Endothelial cell of umbilical vein (primary cell): ENCODE measurements at regions not wholly inside any gene's neighbourhood (a gene's known extent, or its start where the extent isn't known, plus 50 kb on each side); places are given as distances from the start of the nearest gene placed in this dataset.

Experiments used
- BruUV-seq: library from RNA; stranded (reverse); fragments of 400-500 nt; replicated peaks from 2 replicates; lab custom pipeline; 2021; lab: Mats Ljungman, UMichigan
- CTCF ChIA-PET: fragments of 300-600, 350-600 bp; sonication (Branson Sonifier 250); formaldehyde crosslinking; loops from one replicate; lab custom pipeline; 2021; ENCODE audit warnings: antibody characterized with exemption, inconsistent platforms; lab: Charles Lee
- POLR2A ChIA-PET: fragments of 300-600, 350-600 bp; sonication (Branson Sonifier 250); formaldehyde crosslinking; loops from one replicate; lab custom pipeline; 2021; ENCODE audit warnings: antibody characterized with exemption, inconsistent platforms; lab: Charles Lee
- DNase-seq: peaks from one replicate; pipeline ENCODE4 v3.0.0-alpha.2; 2011; ENCODE audit warnings: low read depth, low spot score
- FAIRE-seq: peaks from 2 replicates; lab custom pipeline; 2011; peaks lifted over from hg19 to GRCh38; lab: Jason Lieb, UNC
- H2AFZ ChIP-seq: 2 replicates; pipeline ENCODE4 v1.6.0; 2012; ENCODE audit warnings: low read depth, low read length, control low read depth, inconsistent platforms
- H3K27ac ChIP-seq: 2 replicates; pipeline ENCODE4 v1.5.1; 2011; ENCODE audit warnings: low read depth, mild to moderate bottlenecking, control low read depth, low read length, moderate library complexity; ENCODE audit not compliant: insufficient read depth
- H3K27me3 ChIP-seq, 2 experiments: 2 replicates each; pipeline versions ENCODE4 v1.6.0 to v1.6.1; 2011; ENCODE audit warnings: low read length in 2 of 2, mixed read lengths in 1 of 2; ENCODE audit not compliant: control insufficient read depth in 2 of 2, insufficient read depth in 2 of 2
- H3K36me3 ChIP-seq, 2 experiments: 2 replicates in 1 of 2; 3 replicates in 1 of 2; pipeline ENCODE4 v1.5.1; 2011; ENCODE audit warnings: low read length in 2 of 2, mild to moderate bottlenecking in 1 of 2, moderate library complexity in 1 of 2; ENCODE audit not compliant: control insufficient read depth in 2 of 2, insufficient read depth in 2 of 2; ENCODE audit errors: extremely low read depth in 1 of 2
- H3K4me1 ChIP-seq: 3 replicates; pipeline ENCODE4 v1.5.1; 2011; ENCODE audit warnings: mild to moderate bottlenecking, low read length; ENCODE audit not compliant: control insufficient read depth, insufficient read depth; ENCODE audit errors: extremely low read depth
- H3K4me2 ChIP-seq: 2 replicates; pipeline ENCODE4 v1.6.1; 2011; ENCODE audit warnings: low read length, control low read depth, mixed read lengths; ENCODE audit not compliant: insufficient read depth
- H3K4me3 ChIP-seq, 3 experiments: fragments of 200-600 bp in 1 of 3; sonication (generic), shearing (Covaris generic) in 1 of 3; replicated peaks in 1 of 3; 2 replicates each; pipeline ENCODE4 v1.5.1; 2011 to 2016; ENCODE audit warnings: control low read depth in 3 of 3, low read length in 3 of 3, mild to moderate bottlenecking in 2 of 3, inconsistent platforms in 1 of 3, low read depth in 1 of 3, moderate library complexity in 1 of 3; ENCODE audit not compliant: insufficient read depth in 1 of 3
- H3K79me2 ChIP-seq: 2 replicates; pipeline ENCODE4 v1.6.0; 2012; ENCODE audit warnings: low read length, inconsistent platforms; ENCODE audit not compliant: control insufficient read depth, insufficient read depth
- H3K9ac ChIP-seq: replicated peaks from 2 replicates; pipeline ENCODE3; 2011; ENCODE audit warnings: low read length, control low read depth; ENCODE audit not compliant: insufficient read depth; ENCODE audit errors: extremely low read depth
- H3K9me1 ChIP-seq: replicated peaks from 3 replicates; pipeline ENCODE4 v1.6.0; 2011; ENCODE audit warnings: mild to moderate bottlenecking, low read length; ENCODE audit not compliant: control insufficient read depth, insufficient read depth; ENCODE audit errors: extremely low read depth
- H3K9me3 ChIP-seq: replicated peaks from 2 replicates; pipeline ENCODE4 v1.5.1; 2012; ENCODE audit warnings: low read length, inconsistent platforms; ENCODE audit not compliant: control insufficient read depth, insufficient read depth
- H4K20me1 ChIP-seq: replicated peaks from 2 replicates; pipeline ENCODE3; 2011; ENCODE audit warnings: mild to moderate bottlenecking, low read length; ENCODE audit not compliant: control insufficient read depth, insufficient read depth; ENCODE audit errors: extremely low read depth
- EZH2 ChIP-seq: IDR thresholded peaks from 2 replicates; pipeline ENCODE4 v1.6.1; 2012; ENCODE audit warnings: borderline replicate concordance, low read depth, mild to moderate bottlenecking, moderate library complexity, low read length, inconsistent platforms; ENCODE audit not compliant: severe bottlenecking
- FOS ChIP-seq: IDR thresholded peaks from 2 replicates; pipeline ENCODE4 v1.6.1; 2011; ENCODE audit warnings: mild to moderate bottlenecking, low read length, moderate library complexity, borderline replicate concordance; ENCODE audit not compliant: insufficient read depth
- GATA2 ChIP-seq: IDR thresholded peaks from 2 replicates; pipeline ENCODE4 v1.7.0; 2011; ENCODE audit warnings: low read depth, mild to moderate bottlenecking, moderate library complexity, mixed read lengths, low read length; ENCODE audit not compliant: insufficient read length, insufficient read depth
- JUN ChIP-seq: IDR thresholded peaks from 2 replicates; pipeline ENCODE4 v1.6.1; 2011; ENCODE audit warnings: borderline replicate concordance, low read depth; ENCODE audit not compliant: insufficient read length, insufficient read depth
- MYC ChIP-seq: IDR thresholded peaks from one replicate; pipeline ENCODE4 v1.6.1; 2011; ENCODE audit warnings: mild to moderate bottlenecking, low read depth, low read length
- POLR2A ChIP-seq: IDR thresholded peaks from 2 replicates; pipeline ENCODE4 v1.6.1; 2012; ENCODE audit warnings: low read depth, mild to moderate bottlenecking, control low read depth, low read length
- POLR2AphosphoS5 ChIP-seq: IDR thresholded peaks from 2 replicates; pipeline ENCODE4 v1.6.1; 2012; ENCODE audit warnings: low read depth, mild to moderate bottlenecking, control low read depth, low read length, moderate library complexity; ENCODE audit not compliant: insufficient read depth
- dilution Hi-C: fragments of 300-500 bp; cut with MboI; formaldehyde crosslinking; loops from one replicate; pipeline ENCODE4 v1.15.0; 2019; ENCODE audit warnings: low sequenced_read_pairs; ENCODE audit not compliant: extremely low pct_ligation_motif_present
- intact Hi-C: fragments of 100-400 bp; cut with micrococcal nuclease; formaldehyde crosslinking; loops from one replicate; pipeline ENCODE4 v1.10.0; 2022
- TF ChIP-seq, protein P1 (sequence below): IDR thresholded peaks from 2 replicates; pipeline ENCODE4 v1.6.1; 2011; ENCODE audit not compliant: insufficient read depth, insufficient read length
- TF ChIP-seq, protein P2 (sequence below), 2 donors: IDR thresholded peaks; 1 replicate in 1 of 2; 2 replicates in 1 of 2; pipeline ENCODE4 v1.5.1; 2011; ENCODE audit warnings: low read length in 2 of 2, mild to moderate bottlenecking in 2 of 2, moderate library complexity in 2 of 2, control low read depth in 1 of 2, inconsistent platforms in 1 of 2, low read depth in 1 of 2; ENCODE audit not compliant: insufficient read depth in 1 of 2; ENCODE audit errors: extremely low read depth in 1 of 2

DNA sequence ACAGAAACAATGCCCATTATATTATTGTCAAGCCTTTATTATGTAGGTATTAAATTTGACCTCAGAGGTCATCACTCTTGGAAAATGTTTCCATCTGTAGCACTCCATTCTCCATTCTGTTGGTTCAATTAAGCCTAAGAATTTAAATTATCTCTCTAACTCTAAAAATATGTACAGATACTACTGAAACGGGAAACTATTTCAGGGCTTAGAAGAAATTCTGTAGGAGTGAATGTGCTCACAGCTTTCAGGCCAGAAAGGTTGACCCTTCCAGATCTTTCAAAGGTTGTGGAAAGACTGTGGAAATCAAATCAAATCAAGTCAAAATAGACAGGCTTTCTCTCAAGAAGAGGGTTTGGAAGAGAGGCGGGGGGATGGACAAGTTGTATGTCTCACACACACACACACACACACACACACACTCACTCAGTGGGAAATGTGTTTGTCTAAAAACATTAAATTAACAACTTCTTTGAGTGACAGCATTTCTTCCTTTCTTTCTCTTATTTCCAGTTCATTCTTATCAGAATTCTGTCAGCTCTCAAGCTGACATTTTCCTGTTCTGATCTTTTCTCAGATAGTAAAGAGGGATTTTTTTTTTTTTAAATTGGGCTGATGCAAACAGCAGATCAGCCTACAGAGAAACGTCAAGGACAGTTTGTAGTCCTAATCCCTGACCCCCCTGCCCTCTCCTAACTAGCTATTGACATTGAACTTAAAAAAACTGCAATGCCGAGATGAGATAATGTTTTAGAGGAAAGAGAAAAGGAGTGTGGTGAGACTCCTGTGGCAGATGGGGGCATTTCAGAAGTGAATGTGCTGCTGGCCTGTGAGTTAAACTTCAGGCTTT is 139.0 kb upstream of the ZFHX3 start:
- H3K4me1 ChIP-seq: peaks cover 3% of the 10 kb centered on the region
- H3K4me3 ChIP-seq: no peak overlapping the region
- TF ChIP-seq EZH2 (no peak), MYC (no peak), GATA2 (no peak), JUN (no peak), POLR2A (no peak), FOS (no peak), POLR2AphosphoS5 (no peak)
- TF ChIP-seq, protein P1, sequence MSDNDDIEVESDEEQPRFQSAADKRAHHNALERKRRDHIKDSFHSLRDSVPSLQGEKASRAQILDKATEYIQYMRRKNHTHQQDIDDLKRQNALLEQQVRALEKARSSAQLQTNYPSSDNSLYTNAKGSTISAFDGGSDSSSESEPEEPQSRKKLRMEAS: no peak
- TF ChIP-seq, protein P2, sequence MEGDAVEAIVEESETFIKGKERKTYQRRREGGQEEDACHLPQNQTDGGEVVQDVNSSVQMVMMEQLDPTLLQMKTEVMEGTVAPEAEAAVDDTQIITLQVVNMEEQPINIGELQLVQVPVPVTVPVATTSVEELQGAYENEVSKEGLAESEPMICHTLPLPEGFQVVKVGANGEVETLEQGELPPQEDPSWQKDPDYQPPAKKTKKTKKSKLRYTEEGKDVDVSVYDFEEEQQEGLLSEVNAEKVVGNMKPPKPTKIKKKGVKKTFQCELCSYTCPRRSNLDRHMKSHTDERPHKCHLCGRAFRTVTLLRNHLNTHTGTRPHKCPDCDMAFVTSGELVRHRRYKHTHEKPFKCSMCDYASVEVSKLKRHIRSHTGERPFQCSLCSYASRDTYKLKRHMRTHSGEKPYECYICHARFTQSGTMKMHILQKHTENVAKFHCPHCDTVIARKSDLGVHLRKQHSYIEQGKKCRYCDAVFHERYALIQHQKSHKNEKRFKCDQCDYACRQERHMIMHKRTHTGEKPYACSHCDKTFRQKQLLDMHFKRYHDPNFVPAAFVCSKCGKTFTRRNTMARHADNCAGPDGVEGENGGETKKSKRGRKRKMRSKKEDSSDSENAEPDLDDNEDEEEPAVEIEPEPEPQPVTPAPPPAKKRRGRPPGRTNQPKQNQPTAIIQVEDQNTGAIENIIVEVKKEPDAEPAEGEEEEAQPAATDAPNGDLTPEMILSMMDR (IDR thresholded peaks at IDR 0.05; ENCODE audit: extremely low read depth in 1 of 2, insufficient read depth in 1 of 2, low read depth in 1 of 2, low read length in 2 of 2): no peak
- peak; percentile 37 for FAIRE-seq
- H3K9me3 ChIP-seq: no peaks in the 10 kb centered on the region
- H3K27ac ChIP-seq: no peak overlapping the region
- H4K20me1 ChIP-seq: no peaks in the 10 kb centered on the region
- peaks cover 2 to 8% of the 10 kb centered on the region in 2 experiments for H3K27me3 ChIP-seq
- peak; percentile 34 for DNase-seq
- BruUV-seq: no TSS peak
- intact Hi-C loops: no loop called here
- dilution Hi-C loops: no loop called here
- no peak overlapping the region for H3K9ac ChIP-seq
- no peak overlapping the region for H2AFZ ChIP-seq
- no peak overlapping the region for H3K4me2 ChIP-seq
- no peaks in the 10 kb centered on the region for H3K36me3 ChIP-seq
- CTCF ChIA-PET: interaction anchor here (1.1 to 1.6 kb wide), 4 partner anchors 10 to 354 kb away, joined by 3 to 9 read pairs (median 4); no protein-coding TSS in a partner anchor
- POLR2A ChIA-PET: no interaction called here
- no peaks in the 10 kb centered on the region for H3K79me2 ChIP-seq
- no peaks in the 10 kb centered on the region for H3K9me1 ChIP-seq
